NCI-H2029 (cell line): ENCODE measurements at regions not wholly inside any gene's neighbourhood (a gene's known extent, or its start where the extent isn't known, plus 50 kb on each side); places are given as distances from the start of the nearest gene placed in this dataset.

Experiments used
- DNase-seq: peaks from one replicate; lab custom pipeline; 2025; lab: John Stamatoyannopoulos, UW

DNA sequence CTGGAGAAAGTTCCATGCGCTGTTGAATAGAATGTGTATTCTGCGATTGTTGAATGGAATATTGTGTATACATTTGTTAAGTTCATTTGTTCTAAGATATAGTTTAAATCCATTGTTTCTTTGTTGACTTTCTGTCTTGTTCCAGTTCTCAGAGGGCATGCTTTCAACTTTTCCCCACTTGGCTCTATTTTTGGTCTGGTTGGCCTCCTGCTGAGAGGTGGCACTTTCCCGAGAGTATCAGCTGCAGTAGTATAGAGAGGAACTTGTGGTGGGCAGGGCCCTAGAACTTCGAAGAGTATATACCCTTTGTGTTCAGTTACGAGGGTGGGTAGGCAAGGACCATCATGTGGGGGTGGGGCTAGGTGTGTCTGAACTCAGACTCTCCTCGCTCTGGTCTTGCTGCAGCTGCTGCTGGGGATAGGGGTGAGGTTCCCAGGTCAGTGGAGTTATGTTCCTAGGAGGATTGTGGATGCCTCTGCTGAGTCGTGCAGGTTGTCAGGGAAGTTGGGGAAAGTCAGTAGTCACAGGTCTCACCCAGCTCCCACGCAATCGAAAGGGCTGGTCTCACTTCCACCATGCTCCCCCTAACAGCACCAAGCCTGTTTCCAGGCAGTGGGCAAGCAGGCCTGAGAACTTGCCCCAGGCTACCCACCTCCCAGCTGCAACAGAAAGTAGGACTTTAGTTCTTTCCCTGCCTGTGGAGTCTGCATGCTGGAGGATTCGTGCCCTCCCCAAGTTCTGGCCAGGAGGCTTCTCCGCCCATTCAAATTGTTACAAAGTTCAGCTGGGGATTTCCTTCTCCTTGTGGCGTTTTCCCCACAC lies 118.9 kb upstream of the SSTR4 start:
- DNase-seq: no peak

DNA sequence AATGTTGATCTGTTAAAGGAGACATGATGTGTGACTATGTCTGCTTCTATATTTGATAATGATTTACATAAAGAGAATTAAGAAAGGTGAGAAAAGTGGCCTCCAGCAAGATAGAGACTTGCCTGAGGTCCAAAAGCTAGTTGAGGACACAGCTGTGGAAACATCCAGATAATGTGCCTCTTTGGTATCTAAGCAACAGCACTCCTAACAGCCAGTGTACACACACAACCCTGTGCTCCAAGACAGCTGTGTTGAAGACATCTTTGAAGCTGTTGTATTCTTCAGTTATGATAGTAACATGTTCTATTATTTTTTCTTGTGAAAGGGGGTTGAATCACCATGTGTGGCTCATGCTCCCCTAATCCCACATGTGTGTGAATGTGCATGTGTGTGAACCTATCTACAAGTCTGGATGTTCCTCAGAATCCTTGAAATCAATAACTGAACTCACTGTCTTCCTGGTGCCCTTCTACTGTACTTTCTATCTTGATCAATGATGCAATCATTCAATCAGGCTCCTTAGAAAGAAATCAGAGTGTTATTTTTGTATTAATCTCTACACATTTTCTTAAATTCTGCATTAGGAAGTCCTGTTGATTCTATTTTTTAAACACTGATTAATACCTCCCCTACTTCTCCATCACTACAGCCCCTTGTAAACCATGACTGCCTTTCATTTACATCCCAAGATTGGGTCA lies 116.7 kb upstream of the SSTR4 start:
- DNase-seq: peak; percentile 20

DNA sequence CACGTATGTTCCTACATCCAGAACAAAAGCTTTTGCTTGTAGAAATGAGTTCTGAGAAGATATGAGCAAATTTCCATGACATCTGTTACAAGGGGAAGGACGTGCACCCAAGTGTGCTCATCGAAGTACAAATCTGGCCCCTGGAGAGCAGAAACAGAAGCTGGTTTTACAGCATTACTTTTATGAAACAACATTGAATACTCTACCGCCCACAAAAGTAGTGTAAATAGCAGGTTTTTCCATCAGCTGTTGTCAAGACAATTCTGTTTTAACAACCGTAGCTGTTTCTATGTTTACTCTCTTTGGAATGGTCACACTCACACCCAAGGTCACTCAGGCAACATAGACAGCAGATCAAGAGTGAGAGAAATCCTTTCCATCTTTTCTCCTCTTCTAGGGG lies 114.2 kb upstream of the SSTR4 start:
- no peak for DNase-seq

DNA sequence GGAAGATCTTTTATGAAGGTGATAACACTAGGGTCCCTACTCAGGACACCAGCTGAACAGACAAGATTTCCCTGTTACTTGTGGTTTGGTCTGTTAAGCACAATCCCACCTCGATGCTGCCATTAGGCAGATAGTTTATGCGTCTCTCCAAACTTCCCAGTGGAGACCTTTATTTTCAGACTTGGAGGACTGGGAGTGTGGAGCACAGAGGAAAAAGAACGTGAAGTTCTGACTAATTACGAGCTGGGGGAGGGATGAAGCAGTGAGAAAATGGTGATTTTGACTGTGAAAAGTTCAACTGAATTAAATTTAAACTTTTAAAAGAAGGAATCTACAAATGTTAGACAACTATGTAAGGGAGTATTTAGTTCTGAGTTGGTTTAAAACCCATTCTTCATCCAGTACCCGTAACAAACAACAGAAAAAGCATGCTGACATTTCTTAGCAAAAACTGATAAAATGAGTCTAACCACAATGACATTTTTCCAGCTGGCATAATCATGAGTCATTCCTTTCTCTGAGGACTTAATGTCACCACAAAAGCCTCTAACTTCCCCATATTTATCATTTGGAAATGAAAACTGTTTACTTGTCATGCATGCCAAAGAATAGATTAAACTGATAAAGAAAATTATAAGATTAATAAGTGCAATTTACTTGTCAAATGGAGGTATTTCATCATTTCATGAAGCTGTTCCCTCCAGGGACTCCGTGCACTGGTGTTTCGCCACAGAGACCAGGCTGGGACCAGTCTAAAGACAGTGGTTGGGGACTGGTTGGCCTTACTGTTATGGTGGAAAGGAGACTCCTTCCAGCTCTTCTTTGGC lies 113.3 kb upstream of the SSTR4 start:
- no peak for DNase-seq

DNA sequence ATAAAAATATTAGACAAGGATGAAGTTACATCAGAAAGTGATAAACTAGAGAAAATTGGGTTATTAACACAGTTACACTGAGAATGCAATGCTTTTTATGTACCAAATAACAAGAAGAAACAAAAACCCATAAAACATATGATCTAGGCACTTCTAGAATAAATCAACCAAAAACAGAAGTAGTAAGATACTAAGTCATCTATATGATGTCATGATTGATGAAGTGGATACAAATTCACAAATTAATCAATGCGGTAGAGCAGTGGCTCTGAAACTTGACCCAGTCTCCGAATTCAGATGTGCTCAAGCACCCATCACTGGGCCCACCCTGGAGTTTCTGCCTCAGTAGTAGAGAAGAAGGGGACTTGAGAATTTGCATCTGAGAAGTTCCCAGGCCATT lies 112.1 kb upstream of the SSTR4 start:
- no peak for DNase-seq

DNA sequence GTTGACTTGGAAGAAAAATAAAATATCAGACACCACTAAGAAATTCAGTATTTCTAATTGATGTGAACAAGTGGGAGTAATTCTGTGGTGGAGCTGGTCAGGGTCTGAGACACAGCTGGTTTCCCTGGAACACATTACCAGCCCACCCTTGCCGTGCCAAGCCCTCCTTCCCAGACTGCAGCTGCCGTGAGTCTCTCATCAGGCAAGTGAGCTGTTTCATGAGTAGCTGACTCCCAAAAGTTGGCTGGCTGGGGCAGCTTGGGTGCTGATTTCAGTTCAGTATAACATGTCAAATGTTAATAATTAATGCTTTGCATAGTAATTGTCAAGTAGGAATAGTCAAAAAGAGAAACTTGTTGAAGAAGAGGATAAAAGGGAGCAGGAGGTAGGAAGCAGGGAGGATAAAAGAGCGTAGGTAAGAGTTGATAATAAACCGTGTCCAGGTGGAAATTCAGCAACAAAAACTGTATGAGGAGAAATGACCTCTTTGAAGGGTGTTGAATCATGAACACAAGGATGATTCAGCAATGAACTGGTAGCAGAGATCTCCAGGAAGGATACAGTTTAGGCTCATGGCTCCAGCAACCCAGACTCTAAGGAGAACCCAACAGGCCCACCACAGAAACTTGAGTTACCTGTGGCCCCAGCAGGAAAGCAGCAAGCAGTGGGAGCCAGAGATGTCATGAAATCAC lies 110.9 kb upstream of the SSTR4 start:
- DNase-seq: no peak

DNA sequence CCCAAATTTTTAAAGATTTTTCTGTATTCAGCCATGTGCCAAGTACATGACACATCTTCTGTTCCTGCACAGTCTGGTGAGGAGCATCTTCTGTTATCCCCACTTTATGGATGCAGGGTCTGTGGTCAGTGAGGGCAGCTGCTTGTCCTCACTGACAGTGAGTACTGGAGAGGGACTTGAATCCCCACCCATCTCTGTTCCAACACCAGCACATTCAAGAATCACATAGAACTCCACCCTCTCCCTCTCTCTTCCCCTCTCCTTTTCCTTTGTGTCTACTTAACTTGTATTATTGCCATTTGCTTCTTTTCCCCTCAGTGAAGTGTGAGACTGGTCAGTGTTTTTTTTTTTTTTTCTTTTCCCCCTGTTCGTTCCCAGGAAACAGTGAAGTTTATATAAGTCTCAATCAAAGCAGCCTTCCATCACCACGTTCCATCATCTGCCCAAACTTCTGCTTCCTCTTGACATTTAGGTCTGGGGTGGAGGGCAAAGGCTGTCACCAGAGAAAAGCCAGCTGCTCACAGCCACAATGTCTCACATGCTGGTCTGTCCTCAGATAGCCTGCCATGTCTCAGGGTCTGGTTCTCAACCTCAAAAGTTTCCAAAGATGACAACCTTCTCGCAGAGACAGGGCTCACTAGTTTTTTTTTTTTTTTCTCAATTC lies 110.0 kb upstream of the SSTR4 start:
- no peak for DNase-seq

DNA sequence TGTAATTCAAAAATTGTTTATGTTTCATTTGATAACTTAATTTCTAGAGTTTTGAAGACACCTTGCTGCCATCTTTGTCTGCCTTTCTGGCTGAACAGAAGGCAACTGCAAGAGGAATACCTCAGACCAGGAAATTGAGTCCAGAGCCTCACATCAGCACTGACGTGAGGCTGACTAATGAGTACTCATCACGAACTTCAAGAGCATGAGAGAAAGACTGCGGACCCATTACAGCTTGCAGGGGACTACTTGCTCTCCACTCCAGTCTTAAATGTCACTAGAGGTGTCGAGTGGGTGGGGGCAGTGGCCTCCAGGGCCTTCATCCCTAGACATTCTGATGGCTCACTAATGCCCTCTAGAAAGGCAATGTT lies 109.5 kb upstream of the SSTR4 start:
- DNase-seq: no peak

DNA sequence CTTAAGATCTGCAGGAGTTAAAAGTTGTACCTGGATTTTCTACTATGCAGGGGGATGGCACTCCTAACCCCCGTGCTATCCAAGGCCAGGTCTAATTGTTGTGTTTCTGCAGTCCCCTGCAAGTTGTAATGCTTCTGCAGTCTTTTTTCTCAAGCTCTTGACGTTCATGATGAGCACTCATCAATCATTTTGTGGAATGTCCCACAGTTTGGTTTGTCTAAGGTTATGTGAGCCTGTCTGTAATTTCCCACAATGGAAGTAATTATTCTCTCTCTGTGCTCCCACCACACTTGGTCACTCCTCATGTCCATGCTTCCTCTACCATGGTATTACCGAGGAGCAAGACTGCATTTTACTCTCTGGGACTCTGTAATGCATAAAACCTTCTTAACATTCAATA lies 107.6 kb upstream of the SSTR4 start:
- DNase-seq: no peak

DNA sequence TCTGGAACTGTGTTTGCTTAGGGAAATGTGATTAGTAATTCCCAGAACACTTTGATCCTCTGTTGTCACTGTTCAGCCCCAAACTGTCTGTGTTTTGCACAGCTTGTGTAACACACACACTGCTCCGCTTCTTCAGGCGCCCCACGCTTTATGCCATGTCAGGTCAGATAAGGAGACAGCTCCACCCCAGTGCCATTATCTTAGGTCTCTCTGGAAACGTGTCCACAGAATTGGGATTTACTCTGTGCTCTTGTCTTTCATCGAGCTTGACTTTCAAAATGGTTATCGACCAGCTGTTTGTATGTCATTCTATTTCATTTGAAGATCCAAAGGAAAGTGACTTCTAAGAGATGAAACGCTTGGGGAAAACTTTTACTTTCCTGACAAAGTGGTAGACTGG lies 106.4 kb upstream of the SSTR4 start:
- no peak for DNase-seq

DNA sequence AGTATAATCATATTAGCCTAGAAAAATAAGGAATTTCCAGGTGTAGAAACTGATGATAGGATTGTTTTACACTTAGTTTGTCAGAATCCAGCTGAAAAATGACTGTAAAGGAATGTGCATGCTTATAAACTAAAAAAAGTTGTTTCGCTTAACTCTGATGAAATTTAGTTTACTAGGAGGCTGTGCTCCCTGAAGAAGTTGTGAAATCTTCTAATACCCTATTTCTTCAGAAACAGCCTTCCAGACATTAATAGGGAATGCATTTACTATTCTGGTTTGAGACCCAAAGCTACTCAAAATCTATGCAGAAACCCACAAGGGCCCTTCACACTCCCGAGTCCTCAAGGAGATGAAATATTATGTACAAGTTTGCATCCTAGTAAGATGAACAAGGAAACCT lies 105.5 kb upstream of the SSTR4 start:
- DNase-seq: no peak

DNA sequence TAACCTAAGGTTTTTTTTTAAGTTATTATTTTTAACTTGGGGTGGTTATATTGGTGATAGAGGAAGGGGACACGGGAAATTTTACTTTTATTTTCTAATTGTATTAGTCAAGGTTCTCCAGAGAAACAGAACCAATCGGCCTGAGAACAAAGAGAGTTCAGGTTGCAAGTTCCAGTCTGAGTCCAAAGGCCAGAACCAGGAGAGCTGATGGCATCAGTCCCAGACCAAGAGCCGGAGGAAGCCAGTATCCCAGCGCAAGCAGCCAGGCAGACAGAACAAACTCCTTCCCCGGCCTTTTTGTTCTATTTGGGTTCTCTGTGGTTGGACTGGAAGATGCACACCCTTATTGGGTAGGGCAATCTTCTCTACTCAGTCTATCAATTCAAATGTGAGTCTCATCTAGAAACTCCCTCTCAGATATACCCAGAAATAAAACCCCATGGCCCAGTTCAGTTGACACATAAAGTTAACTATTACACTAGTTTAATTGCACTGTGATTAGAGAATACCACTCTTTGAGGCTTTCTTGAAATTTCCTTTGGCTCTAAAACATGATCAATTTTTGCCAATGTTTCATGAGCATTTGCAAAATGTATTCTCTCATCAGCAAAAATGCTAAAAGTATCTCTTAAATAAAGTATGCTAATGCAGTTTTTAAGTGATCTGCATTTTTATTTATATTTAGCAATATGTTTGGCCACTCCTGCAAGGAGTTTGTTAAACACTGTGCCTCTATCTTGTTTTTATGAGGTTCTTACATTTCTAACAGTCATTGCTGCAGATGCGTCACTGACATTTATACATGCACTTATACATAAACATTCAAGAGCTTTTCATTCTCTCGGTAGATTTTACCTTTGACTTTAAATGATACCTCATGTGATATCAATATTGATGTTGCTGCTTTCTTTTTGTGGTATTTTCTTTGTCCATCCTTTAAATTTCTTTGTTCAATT lies 103.2 kb upstream of the SSTR4 start:
- no peak for DNase-seq

DNA sequence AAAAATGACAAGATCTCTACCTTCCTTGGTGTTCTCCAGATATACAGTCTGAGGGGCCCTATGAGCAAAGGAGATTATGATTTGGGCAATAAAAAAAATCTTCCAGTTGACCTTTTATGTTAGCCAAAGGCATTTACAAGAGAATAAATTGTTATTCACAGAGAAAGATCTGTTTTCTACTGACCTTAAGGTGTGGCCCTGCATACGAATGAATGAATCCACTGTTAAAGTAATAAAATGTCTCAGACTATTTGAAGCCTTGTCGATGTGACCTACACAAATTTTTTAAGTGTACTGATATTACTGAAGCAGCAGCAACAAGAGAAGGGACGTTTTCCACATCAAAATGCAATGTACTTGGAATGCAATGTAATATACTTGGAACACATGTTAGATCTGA lies 95.9 kb upstream of the SSTR4 start:
- DNase-seq: no peak

DNA sequence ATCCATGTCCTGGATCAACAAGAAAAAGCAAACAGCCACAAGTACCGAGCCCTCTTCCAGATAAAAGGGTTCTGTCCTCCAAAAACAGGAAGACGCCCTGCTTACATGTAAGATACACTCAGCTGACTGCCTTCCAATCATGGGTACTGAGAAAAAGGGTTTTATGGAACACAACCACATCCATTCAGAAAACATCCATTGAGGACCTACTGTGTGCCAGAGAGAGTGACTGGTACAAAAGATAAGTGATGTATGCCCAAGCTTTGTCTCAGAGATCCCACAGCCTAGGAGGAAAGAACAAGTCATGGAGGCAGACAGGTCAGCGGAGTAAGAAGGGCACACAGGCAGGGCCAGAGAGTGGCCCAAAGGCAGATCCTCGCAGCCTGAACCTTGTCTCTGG lies 94.8 kb upstream of the SSTR4 start:
- no peak for DNase-seq

DNA sequence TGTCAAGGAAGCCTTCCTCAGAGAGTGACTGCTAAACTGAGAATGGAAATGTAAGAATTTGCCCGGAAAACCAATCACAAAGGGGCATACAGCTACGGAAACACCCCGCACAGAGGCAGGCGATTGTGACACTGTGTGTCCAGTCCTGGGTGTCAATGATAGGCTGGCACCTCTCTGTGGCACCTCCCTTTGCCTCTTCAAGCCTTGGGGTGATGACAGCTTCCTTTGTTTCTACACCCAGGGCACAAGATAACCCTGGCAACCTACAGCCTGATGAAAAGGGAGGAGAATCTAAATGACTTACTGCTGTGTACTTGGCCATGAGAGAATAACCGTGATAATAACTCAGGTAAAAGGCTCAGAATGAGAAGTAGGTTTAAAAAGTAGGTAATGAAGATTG lies 93.6 kb upstream of the SSTR4 start:
- DNase-seq: no peak

DNA sequence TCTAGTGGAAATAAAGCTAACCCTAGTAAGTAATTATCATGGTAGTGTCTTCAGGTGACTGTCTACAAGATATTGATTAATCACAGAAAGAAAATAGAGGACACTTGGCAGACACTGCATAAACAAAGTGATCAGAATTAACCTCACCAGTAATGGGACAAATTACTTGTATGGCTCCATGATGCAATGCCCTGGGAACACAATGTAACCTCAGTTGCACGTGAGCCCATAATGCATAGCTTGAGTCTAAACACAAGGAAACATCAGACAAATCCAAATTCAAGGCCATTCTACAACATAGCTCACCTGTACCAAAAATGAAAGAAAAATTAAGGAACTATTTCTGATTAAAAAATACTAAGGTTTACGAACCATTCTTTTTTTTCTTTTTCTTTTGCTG lies 92.4 kb upstream of the SSTR4 start:
- no peak for DNase-seq

DNA sequence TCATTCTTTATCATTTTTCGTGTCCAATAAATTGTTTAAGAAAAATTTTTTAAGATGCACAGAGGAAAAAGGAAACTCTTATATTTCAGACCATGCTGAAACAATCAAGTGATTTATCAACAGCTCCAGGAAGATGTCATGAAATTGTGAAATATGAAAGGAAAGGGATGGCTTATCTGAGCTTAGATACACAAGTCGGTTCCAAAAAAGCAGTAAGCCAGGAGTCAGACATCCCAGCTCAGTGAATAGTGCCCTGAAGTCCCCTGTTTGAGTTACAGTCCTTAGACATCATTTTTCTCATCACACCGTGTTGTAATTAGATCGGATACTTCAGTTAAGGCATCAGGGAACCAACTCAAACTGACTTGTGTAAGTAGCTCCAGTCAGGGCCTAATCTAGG lies 91.0 kb upstream of the SSTR4 start:
- no peak for DNase-seq

DNA sequence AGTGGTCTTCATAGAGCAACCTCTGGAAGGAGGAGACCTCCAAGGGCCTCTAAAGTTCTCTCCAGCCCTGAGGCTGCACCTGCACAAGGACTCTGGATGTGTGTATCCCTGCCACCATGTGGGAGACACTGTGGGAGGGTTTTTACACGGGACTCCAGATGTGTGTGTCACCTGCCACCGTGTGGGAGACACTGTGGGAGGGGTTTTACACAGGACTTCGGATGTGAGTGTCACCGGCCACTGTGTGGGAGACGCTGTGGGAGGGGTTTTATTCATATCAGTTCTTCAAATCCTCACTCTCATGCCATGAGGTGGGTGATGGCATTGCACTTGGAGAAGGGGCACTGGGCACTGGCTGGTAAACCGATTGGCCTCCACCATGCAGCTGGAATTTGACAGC lies 90.2 kb upstream of the SSTR4 start:
- no peak for DNase-seq

DNA sequence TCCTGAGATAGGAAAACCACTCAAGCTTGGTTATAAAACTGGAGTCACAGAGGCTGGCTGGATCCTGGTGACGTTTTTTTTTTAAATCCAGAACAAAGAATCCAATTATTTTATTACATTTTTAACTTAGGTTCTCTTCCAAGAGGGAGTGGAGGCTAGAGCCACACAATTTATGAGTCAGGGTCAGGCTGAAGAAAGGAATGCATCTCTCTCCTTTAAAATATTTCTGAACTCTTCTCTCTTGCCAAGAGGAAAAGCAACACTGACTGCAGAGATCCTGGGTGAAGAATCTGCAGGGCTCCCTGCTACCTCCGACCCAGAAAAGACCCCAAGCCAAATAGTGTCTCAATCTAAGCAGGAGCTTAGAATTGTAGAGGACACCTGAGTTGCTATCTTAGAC lies 88.5 kb upstream of the SSTR4 start:
- no peak for DNase-seq

DNA sequence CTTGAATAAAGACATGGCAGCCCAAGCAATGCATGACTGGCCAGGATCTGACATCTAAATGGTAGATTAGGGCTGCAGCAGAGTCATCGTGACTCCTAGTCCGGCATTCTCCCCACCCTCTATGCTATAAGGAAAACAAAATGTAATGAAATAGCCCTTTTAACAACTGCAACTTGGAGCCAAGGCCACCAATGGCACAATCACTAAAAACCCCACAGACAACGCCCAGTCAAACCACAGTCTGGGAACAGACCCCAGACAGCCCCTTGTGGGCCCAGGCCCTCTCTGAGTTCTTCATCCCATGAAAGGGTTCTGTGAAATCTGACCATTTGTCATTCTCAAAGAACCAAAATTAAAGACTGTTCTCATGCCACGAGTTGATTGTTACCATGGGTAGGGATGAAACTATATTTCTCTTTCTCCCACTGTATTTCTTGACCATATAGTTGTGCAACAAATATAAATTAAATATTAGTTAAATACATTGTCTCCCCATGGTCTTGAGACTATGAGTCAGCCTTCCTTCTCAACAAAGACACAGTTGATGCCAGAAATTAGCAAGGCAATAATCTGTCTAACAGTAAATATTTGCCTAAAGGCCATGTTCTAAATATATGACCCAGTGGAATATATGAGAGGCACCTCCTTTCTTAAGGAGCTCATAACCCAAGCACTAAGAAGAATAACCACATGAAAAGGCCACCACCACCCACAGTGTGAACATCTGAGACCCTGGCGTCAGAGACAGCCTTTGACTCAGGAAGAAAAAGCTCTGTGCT lies 85.6 kb upstream of the SSTR4 start:
- no peak for DNase-seq
